ENCODE measurements at regions not wholly inside any gene's neighbourhood (a gene's known extent, or its start where the extent isn't known, plus 50 kb on each side); places are given as distances from the start of the nearest gene placed in this dataset.
A peak's percentile ranks its signal among the peaks of the same experiment; 100 is the strongest.

DNA sequence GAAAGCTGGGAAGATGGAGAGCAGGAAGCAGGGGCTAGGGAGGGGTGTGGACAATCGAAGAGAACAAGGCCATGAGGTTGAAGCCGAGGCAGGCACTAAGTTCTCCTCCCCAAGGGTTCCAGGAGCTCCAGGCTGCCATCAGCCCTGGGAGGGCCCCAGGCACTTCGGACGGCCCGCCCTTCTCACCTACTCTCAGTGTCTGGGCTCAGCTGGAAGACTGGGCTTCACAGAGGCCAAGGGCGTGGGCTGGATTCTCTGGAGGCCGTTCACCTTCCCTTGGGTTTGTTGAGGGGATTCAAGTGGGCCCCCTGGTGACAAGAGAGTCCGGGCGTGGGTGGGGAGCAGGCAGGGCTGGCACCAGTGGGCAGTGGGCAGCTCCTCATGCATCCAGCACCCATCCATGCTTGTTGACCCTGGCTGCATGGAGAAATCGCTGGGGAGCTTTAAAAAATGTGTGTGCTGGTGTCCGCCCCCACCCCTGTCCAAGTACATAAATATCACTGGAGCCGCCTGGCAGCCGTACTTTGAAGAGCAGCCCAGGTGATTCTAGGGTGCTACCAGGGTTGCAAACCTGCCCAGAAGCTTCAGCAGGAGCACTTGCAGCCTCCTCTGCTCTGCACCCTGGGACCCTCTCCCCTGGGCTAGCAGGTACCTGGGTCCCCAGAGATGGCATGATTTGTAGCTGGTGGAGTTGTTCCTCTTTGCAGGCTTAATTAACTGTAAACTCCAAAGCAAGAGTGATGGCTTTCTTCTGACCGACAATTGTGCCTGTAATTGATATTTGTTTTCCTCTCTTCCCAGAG lies 74.3 kb downstream of the RTL6 start:
- DNase-seq = no peak

GRCh38 chr22:44422746-44423380 lies 75.2 kb downstream of the RTL6 start:
- no peak for DNase-seq

- DNase-seq = peak; percentile 12
Measured at GRCh38 chr22:44419429-44419828, 78.6 kb downstream of the RTL6 start.

- no peak for DNase-seq
Measured at GRCh38 chr22:44413211-44413610, 84.8 kb downstream of the RTL6 start.

DNA sequence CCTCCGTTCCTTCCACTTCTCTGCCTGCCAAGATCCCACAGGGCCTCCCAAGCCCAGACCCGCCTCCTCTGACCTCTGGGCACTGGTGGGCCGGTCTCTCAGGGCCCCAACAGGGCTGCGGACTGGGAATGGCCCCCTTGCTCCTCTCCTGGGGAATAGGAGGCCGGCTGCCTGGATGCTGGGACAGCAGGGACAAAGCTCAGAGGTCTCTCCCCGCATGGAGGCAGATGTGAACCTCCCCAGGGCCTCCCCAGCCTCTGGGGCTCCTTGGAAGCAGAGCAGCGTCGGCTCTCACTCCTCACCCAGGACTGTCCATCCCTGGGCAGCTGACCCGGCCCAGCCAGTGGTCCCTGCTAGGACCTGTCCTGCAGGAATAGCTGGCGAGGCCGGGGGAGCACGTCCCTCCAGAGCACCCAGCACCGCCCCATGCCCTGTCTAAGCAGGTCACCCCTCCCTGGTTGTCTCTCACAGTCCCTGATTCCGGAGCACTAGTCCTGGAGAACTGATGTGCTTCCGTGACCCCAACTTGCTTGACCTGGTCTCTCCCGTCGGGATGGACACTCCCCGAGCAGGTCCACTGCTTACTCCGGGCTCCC lies 85.8 kb downstream of the RTL6 start:
- DNase-seq = no peak

GRCh38 chr22:44411226-44412135 lies 86.6 kb downstream of the RTL6 start:
- no peak for DNase-seq

DNA sequence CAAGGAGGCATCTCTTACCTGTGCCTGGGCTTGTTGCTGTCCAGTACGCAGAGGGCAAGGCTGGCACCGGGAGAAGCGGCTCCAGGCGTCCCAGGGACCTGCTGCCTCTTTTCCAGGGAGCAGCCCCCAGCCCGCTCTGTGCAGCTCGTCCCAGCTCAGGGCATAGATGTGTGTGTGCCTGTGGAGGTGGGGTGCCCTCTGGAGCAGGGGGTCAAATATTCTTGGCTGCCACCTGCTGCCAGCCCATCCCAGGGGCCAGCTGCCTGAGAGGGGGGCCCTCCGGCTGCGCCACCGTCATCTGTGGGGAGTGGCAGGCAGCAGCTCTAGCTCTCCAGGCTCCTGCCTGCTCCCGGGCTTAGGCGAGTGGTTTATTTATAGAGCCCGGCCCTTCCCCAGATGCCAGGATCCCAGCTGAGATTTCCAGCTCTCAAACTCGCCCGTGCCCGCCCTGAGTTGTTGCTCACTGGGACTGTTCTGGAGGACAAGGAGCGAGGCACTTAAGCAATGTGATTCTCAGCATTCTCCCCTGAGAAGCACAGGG lies 87.5 kb downstream of the RTL6 start:
- no peak for DNase-seq

- DNase-seq = no peak
Measured at GRCh38 chr22:44409974-44410316, 88.1 kb downstream of the RTL6 start.

DNA sequence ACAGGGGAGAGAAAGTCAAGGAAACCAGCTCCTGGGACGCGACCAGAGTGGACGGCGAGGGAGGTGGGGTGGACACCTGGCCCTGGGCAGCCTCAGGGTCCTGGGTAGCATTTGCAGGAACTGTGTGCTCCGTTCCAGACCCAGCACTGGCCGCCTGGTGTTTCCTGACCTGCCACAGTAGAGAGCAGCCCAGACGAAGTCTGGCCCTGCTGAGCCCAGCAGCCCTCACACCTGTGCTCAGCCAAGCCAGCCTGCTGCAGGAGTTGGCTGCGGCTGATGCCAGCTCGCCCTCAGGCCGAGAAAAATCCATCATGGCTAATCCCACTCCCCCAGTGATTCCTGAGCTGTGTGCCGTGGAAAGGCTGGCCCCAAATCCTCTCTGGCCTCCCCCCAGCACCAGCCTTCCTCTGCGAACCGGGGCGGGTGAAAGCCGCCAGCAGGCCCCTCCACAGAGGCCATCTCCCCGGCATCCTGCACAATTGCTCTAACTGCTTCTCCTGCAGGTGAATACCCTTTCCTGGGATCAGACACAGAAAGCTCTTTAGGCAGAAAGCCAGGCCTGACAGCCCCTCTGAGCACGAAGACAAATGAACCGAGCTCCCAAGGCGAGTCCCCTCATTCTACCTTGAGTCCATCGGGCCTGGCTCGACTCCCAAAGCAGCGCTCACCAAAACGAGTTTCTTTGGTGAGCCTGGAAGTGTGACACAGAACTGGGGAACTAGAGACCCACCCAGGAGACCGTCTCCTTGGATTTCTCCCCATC lies 88.6 kb downstream of the RTL6 start:
- DNase-seq = no peak

DNA sequence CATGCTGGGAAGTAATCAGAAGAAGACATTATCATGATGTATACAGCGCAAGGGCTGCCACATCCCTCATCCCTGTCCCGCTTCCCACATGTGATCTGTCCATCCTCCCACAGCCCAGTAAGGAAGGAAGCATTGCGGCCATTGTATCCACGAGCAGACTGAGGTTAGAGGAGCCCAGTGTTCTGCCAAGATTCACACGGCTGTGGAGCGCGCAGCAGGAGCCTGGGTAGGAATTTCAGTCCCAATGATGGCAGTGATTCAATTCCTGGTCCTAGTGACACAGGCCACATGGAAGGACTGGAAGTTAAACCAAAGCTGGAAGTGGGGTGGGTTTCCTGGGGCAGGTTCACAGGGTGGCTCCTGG lies 89.2 kb downstream of the RTL6 start:
- no peak for DNase-seq

- DNase-seq = no peak
Measured at GRCh38 chr22:44407987-44408828, 89.8 kb downstream of the RTL6 start.

GRCh38 chr22:44407171-44407986 lies 90.7 kb downstream of the RTL6 start:
- no peak for DNase-seq

DNA sequence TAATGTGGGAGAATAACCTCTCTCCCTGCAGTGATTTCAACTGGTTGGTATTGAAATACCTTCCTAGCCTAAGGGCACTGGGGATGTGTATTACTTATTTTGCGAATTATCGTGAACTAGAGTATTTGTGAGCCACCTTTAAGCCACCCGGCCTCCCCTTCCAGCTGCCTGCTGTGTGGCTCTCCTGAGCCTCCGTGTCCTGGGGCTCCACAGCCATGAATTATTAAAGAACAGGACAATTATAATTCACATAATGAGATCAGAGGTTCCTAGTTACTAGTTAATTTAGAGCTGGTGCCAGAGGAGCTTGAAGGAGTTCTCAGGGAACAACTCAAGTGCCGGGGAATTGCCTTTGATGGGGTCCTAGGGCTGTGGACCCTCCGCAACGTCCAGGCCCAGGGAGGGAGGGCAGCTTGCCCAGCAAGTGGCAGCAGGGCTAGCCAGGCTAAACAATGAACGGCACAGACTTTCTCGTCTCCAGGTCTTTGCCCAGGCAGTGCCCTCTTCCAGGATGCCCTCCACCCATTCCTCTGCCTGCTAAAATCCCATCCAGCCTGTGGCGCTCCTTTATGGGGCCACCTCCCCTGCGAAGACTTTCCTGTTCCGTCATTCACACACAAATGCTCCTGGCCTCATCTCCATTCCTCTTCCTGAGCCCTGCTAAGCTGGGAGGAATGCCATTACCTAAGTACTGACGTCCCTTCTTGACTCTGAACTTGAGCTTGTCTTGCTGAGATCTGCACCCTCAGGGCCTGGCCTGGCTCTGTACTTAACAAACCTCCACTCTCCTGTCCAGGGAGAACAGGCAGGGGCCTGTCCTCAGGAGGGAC lies 91.5 kb downstream of the RTL6 start:
- DNase-seq = no peak

DNA sequence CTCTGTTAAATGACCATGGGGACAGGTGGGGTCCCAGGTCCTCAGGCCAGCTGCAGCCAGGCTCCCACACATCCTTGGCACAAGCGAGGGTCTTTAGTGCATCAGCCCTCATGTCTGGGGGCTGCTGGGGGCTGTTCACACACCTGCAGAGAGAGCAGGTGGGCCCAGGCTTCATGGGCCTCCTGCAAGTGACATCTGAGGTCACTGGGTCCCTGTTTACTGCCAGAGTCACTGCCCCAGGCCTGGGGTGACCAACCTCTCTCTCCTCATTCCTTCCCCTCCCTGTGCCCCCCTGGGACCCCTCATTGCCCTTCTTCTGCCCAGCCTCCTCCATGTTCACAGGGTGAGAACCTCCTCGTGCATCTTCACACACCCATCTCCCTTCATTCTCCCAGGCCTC lies 92.4 kb downstream of the RTL6 start:
- DNase-seq = no peak

- DNase-seq = no peak
Measured at GRCh38 chr22:44404341-44405020, 91.7 kb upstream of the SHISAL1 start.

GRCh38 chr22:44403602-44404329 lies 91.0 kb upstream of the SHISAL1 start:
- DNase-seq = no peak

DNA sequence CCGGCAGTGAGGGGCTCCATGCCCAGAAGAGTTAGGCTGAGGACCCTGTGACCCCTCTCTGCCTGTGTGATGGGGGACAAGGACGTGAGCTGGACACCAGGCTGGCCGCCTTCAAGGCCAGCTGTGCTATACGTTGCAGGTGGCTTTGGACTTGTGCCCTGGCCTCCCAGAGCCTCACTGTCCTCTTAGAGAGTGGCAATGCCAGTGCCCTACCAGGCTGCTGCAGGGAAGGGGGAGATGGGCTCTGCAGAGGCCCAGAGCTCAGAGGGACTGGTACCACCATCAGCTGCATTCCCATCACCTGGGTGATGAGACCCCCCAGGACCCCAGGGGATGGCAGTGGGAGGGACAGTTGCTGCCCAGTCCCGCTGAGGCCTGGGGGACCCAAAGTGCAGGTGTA lies 90.4 kb upstream of the SHISAL1 start:
- DNase-seq = no peak

Data from EL (cell line).